Hypothalamus (tissue), 51 donors: ENCODE measurements at regions not wholly inside any gene's neighbourhood (a gene's known extent, or its start where the extent isn't known, plus 50 kb on each side); places are given as distances from the start of the nearest gene placed in this dataset.
A peak's percentile ranks its signal among the peaks of the same experiment; 100 is the strongest.

Source experiments
- DNase-seq, 51 donors: peaks; one replicate each; lab custom pipeline; 2025; lab: John Stamatoyannopoulos, UW

DNA sequence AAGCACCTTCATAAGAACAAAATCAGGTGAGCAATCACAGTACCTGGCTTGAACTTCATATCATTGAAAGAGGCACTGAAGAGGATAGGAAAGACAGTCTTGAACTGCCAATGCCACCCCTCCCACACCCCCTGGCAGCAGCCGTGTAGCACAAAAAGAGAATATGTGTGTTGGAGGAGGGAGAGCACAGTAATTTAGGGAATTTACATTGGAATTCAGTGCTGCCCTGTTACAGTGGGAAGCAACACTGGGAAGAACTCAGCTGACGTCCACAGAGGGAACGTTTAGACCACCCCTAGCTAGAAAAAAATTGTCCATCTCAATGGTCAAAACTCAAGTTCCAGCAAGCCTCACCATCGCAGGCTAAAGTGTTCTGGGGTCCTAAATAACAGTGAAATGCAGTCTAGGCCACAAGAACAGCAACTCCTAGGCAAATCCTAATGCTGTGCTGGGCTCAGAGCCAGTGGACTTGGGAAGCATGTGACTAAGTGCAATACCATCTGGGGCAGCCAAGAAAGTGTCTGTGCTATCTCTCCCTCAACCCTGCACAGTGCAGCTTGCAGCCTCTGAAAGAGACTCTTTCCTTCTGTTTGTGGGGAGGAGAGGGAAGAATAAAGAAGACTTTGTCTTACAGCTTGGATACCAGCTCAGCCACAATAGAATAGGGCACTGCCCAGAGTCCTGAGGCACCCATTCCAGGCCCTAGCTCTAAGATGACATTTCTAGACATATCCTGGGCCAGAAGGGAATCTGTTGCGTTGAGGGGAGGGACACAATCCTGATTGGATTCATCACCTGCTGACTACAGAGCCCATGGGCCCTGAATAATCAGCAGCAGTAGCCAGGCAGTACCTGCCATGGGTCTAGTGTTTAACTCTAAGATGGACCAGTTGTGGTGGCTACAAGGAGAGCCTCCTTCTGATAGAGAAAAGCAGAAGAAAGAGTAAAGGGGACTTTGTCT is 62.1 kb upstream of the VLDLR start:
- peak in 19 of 51 donors; percentile 3 to 47 (median 9) for DNase-seq

DNA sequence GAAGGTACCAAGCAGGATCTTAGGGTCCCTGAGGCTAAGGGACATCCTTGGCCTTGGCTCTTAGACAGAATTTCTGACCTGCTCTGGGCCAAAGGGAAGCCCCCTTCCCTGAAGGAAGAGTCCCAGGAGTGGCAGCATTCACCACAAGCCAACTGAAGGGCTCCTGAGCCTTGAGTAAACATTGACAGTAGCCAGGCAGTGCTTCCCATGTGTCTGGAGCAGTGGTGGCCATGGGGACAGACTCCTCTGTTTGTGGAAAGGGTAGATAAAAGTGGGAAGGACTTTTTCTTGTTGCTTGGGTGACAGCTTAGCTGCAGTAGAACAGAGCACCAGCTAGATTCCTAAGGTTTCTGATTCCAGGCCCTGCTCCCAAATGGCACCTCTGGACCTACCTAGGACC is 61.4 kb upstream of the VLDLR start:
- no peak for DNase-seq

DNA sequence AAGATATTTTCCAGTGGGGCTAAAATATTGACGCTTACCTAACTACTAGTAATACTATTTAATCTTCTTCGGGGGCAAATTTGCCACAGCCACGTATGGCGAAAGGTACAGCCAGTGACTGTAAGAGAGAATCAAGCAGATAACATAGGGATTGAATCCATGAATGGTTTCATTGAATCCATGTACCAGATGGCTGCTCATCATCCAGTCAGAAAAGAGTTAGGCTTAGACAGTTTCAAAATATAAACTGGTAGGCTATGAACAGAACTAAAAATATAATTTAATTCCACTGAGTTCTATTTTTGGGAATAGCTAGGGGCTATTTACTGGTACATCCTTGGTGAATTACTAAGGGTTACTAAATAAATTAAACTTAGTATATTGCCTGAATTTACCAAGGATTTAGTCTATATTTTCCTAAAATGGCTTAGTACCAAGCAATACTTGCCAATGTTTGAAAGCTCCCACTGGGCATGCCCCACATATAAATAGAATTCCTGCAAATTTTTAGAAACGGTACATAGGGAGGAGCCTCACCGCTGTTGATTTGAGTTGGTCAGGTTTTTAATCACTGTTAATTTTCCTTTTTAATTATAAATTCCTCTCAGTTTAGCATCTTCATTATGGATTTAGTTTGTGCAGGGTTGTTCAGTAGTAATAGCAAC is 55.8 kb upstream of the VLDLR start:
- no peak for DNase-seq

DNA sequence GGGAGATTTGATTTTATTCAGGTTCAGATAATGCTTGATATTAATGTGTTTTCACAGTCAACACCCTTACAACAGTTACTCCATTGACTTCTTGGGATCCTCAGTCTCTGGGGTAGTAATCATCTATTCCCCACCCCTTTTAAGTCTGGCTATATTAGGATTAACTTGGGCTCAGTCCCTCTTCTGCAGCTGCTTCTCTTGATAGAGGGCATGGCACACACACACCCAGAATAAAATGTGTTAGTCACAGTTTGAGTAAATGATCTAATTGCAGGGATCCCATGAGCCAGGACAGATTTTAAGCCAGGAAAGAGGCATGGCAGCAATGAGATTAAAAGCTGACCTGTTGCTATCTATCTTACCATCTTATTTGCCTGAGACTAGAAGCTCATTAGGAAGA is 53.7 kb upstream of the VLDLR start:
- no peak for DNase-seq

DNA sequence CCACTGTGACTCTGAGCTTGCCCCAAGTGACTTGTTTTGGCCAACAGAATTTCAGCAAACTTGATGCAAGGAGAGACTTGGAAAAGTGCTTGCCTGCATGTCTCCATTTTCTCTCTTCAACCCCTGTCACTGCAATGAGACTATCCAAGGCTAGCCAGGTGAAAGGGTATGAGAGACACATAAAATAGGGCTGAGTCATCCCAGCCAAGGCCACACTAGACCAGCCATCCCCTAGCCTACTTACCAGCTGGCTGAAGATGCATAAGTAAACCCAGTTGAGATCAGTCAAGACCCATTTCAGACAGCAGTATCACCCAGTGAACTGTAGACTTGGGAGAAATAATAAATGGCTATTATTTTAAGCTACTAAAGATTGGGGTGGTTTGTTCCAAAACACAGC is 52.9 kb upstream of the VLDLR start:
- DNase-seq, result no peak

DNA sequence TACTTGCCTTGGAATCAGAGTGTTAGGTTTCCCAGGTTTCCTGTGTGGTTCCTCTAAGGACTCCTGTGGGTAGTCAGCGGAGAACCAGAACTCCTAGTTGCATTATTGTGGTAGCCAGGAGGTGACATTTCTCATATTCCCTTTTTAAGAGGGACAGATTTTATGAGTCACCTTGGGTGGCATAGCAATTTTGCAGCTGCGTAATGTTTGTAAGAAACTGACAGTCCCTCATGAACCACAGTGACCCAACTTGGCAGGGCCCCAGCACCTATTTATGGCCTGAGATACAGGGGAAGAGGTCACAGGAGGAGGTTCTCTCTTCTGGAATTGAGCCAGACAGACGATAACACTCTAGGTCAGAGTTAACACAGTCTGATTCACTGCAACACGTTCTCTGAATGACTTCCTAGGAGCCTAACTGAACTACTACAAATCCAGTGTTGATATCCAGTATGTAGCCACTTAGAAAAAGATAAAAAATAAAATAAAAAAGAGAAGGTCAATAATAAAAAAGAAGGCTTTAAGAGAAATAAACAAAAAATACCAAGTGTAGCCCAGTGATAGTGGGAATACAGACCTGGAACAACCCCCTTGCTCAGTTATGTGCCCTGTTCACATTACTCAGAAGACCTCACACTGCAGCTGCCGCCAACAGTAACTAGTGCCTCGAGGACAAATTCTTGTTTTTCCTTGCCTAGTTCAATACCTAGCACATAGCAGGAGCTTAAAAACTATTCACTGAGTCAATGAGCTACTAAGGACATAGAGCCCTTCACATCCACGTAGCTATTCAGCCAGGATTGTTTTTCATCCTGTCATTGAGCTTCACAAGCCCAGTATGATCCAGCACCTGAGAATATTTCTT is 50.7 kb upstream of the VLDLR start:
- DNase-seq, result peak in 7 of 51 donors; percentile 0 to 26 (median 10)
